NCI-H2029 treated with DMSO at 0.1 percent for 48 hours (cell line): ENCODE measurements at regions not wholly inside any gene's neighbourhood (a gene's known extent, or its start where the extent isn't known, plus 50 kb on each side); places are given as distances from the start of the nearest gene placed in this dataset.
"Not testable (repeated sequence)": the region's sequence is repeated elsewhere in the genome, so short reads cannot be mapped to it uniquely, and the experiment has no call there.

ENCODE experiments used
- DNase-seq: peaks from one replicate; lab custom pipeline; 2025; lab: John Stamatoyannopoulos, UW

DNA sequence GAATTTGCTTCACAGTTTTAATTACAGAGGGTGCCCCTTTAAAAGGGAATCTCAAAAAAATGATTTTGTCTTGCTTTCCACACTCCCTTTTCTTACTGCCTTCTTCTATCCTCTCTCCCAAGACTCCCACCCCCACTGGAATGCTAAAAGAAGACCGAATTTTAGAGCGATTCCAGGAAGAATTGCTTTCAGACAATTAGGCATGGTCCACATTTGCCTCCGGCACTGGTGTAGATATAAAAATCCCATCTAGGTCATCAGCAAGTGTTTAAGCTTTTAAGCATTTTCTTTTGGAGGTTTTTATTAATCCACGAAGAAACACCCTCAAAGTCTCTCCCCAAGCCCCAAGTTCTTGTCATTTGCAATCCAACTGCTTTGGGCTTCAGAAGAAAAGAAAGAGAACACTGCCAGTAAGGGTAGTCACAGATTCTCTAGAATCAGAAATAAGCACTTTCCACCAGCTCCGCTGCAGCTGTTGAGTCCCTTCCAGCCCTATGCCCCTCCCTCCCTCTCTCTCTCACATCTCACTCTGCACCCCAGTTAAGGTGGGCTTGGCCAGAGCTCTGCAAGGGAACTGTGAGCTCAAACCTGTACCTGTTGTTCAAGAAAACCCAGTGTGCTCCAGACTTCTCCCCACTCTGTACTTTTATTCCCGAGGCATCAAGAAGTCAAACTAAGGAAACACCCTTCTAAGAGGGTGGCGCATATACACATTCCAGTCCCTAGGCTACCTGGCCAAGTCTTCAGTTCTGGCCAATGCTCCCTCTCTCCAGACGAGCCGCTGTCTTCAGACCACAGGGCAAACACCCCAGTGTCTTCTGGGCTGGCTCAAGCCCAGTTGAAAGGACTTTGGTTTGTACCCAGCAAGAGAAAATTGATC is 170.2 kb downstream of the RGS9 start:
- DNase-seq = no peak

GRCh38 chr17:65305778-65306177 is 168.6 kb downstream of the RGS9 start:
- no peak for DNase-seq

DNA sequence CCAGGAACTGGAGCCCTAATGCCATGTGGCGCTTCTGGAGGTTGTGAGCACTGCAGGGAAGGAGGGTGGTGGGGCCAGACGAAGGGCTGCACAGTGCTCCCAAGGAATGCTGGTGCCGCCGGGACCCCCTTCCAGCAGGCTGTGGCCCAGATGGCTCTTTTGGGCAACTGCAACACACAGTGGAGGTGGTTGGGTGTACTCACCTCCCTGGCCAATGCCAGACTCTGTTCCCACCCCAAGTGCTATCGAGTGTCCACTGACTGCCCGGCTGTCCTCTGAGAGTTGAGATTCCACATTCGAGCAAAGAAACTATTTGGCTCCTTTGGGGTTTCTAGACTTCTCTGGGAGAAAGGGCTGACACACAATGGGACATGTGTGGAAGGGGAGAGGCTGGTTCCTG is 167.9 kb downstream of the RGS9 start:
- DNase-seq = no peak

- DNase-seq = not testable (repeated sequence)
These were observed 164.7 kb downstream of the RGS9 start for GRCh38 chr17:65301882-65302281.

DNA sequence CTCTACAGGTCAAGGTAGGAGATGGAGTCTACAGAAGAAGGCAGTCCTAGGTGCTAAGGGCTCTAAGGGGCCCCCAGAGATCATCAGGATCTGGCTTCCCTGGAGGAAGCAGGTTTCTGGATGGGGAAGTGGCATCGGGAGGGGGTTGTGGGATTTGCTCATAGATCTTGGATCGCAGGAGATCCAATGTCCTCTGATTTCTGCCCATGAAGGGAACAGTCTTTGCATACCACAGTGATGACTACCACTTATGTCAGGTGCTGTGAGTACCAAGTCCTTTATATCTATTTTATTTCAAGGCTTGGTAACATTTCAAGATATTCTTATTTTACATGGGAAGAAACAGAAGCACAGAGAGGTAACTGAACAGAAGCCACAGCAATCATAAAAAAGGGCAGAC is 164.0 kb downstream of the RGS9 start:
- DNase-seq = no peak

DNA sequence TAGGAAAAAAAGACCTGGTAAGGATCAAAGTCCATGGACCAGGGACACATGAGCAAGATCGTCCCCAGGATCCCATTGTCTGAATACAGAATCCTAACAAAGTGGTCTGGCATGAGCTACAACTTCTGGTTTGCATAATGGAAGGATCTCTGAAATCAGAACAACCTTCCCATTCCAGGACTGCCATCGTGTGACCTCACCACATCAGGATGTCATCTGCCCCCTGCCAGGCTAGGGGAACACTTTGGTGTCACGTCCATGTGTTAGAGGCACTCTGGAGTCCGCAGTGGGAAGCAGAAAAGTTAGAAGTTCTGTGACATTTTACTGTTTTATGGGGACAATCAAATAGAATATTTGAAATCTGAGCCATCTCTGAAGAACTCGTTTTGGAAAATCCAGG is 160.7 kb downstream of the RGS9 start:
- no peak for DNase-seq

GRCh38 chr17:65297384-65297783 is 160.2 kb downstream of the RGS9 start:
- no peak for DNase-seq

DNA sequence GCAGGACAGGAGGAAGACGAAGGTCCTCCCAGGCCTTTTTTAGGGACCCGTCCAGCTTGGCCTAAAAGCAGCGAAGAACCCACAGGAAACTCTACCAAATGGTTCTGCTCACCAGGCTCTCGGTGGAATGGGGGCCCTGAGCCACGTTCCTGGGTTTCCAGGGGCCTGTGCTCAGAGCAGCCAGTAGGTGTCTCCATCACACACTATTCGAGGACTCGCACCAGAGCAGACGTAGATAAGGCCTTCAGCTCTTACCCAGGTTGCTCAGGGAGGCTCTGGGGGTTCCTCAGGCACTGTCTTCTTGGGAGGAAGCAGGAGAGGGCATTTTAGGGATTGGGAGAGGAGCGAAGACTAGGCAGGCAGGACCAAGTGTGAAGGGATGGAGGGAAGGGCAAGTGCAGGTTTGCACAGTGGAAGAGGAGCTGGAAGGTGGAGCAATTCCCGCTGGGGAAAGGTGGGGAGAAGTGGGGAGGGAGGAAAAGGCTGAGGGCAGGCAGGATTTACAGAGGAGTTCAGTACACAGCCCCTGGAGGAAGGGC is 157.1 kb downstream of the RGS9 start:
- DNase-seq = peak; percentile 12

DNA sequence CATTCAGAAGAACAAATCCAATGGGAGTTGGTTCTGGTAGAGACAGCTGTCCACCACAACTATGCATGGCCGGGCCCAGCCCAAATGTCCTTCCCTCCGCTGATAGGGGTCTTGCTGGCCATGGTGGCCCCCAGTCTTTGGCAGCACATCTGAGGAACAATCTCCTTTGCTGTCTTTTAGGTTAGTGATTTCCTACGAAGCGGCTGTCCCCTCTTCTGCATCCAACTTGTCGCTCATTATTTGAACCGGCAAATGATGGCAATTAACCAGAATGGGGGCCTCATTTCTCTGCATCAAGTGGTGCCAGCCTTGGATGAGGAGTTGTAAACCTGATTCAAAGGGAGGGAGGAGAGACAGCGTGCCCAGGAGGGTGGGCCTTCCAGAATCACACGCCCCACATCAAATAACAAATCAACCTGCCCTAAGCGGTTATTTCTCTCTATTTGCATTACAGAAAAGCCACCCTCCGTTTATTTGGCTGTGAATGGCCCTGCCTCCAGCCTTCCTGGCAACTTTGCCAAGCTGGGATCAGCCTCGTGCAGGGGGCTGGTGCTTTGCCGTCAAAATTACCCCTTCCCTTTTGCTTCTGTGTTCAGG is 156.5 kb downstream of the RGS9 start:
- no peak for DNase-seq

GRCh38 chr17:65292430-65292829 is 155.3 kb downstream of the RGS9 start:
- DNase-seq = no peak

- not testable (repeated sequence) for DNase-seq
These were observed 154.1 kb downstream of the RGS9 start for GRCh38 chr17:65291301-65291700.

GRCh38 chr17:65290616-65291015 is 153.4 kb downstream of the RGS9 start:
- no peak for DNase-seq

GRCh38 chr17:65290056-65290455 is 152.9 kb downstream of the RGS9 start:
- no peak for DNase-seq

- DNase-seq = no peak
These were observed 149.9 kb downstream of the RGS9 start for GRCh38 chr17:65287040-65287439.

DNA sequence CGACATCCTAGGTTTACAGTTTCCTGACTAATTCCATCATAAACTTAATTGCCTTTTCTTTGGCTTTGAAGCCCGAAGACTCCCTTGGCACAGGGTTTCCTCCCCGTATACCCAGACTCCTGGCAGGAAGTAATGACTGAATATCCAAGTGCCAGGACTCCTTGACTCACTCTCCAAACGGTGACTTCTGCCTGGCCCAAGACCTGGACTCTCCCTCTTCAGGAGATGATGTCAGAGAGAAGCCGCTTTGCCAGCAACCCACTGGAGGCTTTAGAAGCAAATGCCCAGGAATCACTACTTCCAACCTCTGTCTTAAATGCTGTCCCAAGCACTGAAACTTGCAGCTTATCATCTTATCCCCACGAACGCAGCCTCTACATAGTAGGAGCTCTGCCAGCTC is 146.5 kb downstream of the RGS9 start:
- no peak for DNase-seq

GRCh38 chr17:65279456-65279855 is 142.3 kb downstream of the RGS9 start:
- DNase-seq = no peak

DNA sequence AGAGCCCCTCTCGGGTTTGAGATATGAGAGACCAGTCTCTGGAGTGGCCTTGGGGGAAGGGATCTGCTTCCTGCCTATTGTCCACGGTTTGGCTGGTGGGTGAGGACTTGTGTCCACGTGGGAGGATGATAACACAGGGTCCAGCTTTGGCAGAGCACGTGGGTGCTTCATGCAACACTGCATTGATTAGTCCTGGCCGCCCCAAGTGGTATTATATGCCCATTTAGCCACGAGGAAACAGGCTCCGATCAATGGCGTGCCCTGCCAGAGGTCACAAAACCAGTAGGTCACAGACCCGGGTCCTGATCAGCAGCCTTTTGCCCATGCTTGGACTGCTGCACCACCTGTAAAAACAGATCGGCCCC is 141.6 kb downstream of the RGS9 start:
- no peak for DNase-seq

DNA sequence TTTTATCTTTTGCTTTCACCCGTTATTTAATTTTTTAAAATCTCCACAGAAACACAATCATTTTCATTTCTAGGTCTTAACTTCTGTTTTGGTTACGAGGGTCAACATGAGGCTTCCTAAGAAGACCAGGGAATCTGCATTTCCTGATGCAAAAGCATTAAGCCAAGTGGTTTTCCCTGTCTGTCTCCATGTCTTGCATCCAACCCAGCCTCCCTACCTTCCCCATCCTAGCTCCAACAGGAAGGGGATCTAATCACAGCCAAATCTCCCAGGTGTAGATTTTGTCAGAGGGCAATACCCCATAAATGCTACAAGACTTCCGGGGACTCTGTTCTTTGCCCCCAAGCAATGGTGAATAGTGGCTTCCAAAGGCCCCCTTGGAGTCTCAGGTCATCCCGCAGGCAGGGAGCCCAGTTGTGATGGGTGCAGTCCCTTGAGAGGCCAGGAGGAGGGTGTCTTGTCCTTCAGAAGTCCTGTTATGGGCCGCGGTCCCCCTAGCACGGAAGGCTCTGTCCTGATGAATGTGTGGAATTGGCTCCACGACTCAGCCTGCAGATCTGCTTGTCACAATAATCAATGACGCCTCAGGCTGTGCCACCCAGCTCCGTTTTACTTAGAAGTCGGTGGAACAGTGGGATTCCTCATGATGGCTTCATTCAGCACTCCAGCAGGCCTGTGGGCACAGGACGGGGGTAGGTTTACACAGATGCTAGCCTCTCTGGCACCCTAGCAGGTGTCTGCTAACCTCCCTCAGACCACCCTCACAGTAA is 141.1 kb downstream of the RGS9 start:
- peak; percentile 2 for DNase-seq

GRCh38 chr17:65277576-65277975 is 140.4 kb downstream of the RGS9 start:
- no peak for DNase-seq
